Liver (tissue), 8 donors: ENCODE measurements at regions not wholly inside any gene's neighbourhood (a gene's known extent, or its start where the extent isn't known, plus 50 kb on each side); places are given as distances from the start of the nearest gene placed in this dataset.

ENCODE experiments used
- DNase-seq: peaks from one replicate; pipeline ENCODE4 v3.0.0-alpha.2; 2017; ENCODE audit warnings: low spot score
- H3K27ac ChIP-seq, 2 donors: one replicate each; pipeline ENCODE4 v1.7.0; 2013; ENCODE audit warnings: inconsistent platforms in 2 of 2, low read length in 2 of 2, control low read depth in 1 of 2, low read depth in 1 of 2, mild to moderate bottlenecking in 1 of 2
- H3K27me3 ChIP-seq, 4 donors: one replicate each; pipeline versions ENCODE4 v1.6.1 to v1.7.0; 2013; ENCODE audit warnings: low read length in 3 of 4, inconsistent platforms in 1 of 4, mild to moderate bottlenecking in 1 of 4, moderate library complexity in 1 of 4; ENCODE audit not compliant: control insufficient read depth in 4 of 4, insufficient read depth in 4 of 4
- H3K36me3 ChIP-seq, 4 donors: one replicate each; pipeline versions ENCODE4 v1.6.1 to v1.7.0; 2013; ENCODE audit warnings: low read length in 3 of 4, mild to moderate bottlenecking in 3 of 4, low read depth in 1 of 4, moderate library complexity in 1 of 4; ENCODE audit not compliant: control insufficient read depth in 4 of 4, insufficient read depth in 3 of 4
- H3K4me1 ChIP-seq, 4 donors: one replicate each; pipeline versions ENCODE4 v1.6.1 to v1.7.0; 2013; ENCODE audit warnings: low read length in 3 of 4, mild to moderate bottlenecking in 3 of 4, moderate library complexity in 1 of 4; ENCODE audit not compliant: control insufficient read depth in 4 of 4, insufficient read depth in 4 of 4
- H3K4me3 ChIP-seq, 3 donors: one replicate each; pipeline versions ENCODE4 v1.6.1 to v1.7.0; 2013; ENCODE audit warnings: low read length in 3 of 3, control low read depth in 1 of 3, low read depth in 1 of 3, mild to moderate bottlenecking in 1 of 3
- H3K9ac ChIP-seq, 2 donors: one replicate each; pipeline ENCODE4 v1.7.0; 2013; ENCODE audit warnings: low read length in 2 of 2, mild to moderate bottlenecking in 2 of 2, moderate library complexity in 2 of 2, control low read depth in 1 of 2, low read depth in 1 of 2
- H3K9me3 ChIP-seq, 4 donors: one replicate each; pipeline versions ENCODE4 v1.6.1 to v1.7.0; 2013; ENCODE audit warnings: low read length in 3 of 4; ENCODE audit not compliant: control insufficient read depth in 4 of 4
- EGR1 ChIP-seq, 2 donors: IDR thresholded peaks; 2 replicates each; pipeline ENCODE4 v1.6.1; 2016 to 2018; ENCODE audit warnings: antibody characterized with exemption in 2 of 2, low read depth in 2 of 2
- FOXA1 ChIP-seq: IDR thresholded peaks from 2 replicates; pipeline ENCODE4 v1.6.1; 2016; ENCODE audit warnings: antibody characterized with exemption
- FOXA2 ChIP-seq: IDR thresholded peaks from 2 replicates; pipeline ENCODE4 v1.6.1; 2016; ENCODE audit warnings: antibody characterized with exemption
- GABPA ChIP-seq, 2 donors: IDR thresholded peaks in 1 of 2; conservative IDR thresholded peaks in 1 of 2; 2 replicates each; pipeline ENCODE4 v1.6.1; 2016; ENCODE audit warnings: antibody characterized with exemption in 2 of 2, mild to moderate bottlenecking in 1 of 2, moderate library complexity in 1 of 2
- JUND ChIP-seq, 2 donors: IDR thresholded peaks; 2 replicates each; pipeline ENCODE4 v1.6.1; 2016; ENCODE audit warnings: antibody characterized with exemption in 2 of 2
- NR2F2 ChIP-seq: IDR thresholded peaks from 2 replicates; pipeline ENCODE4 v1.6.1; 2016; ENCODE audit warnings: antibody characterized with exemption
- RAD21 ChIP-seq, 2 donors: IDR thresholded peaks; 2 replicates each; pipeline ENCODE4 v1.6.1; 2016; ENCODE audit warnings: antibody characterized with exemption in 2 of 2, mild to moderate bottlenecking in 2 of 2
- SP1 ChIP-seq: IDR thresholded peaks from 2 replicates; pipeline ENCODE4 v1.6.1; 2018; ENCODE audit warnings: antibody characterized with exemption, mild to moderate bottlenecking
- TAF1 ChIP-seq: conservative IDR thresholded peaks from 2 replicates; pipeline ENCODE4 v1.6.1; 2016; ENCODE audit warnings: antibody characterized with exemption, mild to moderate bottlenecking
- YY1 ChIP-seq: IDR thresholded peaks from 2 replicates; pipeline ENCODE4 v1.6.1; 2016; ENCODE audit warnings: antibody characterized with exemption, mild to moderate bottlenecking
- WGBS: extraction: QIAGEN DNeasy Blood & Tissue Kit; methylation state at CpG from one replicate; pipeline ENCODE4 v1.1.7; 2013; 5-methylcytosine and 5-hydroxymethylcytosine counted together
- TF ChIP-seq, protein P1 (sequence below): IDR thresholded peaks from 2 replicates; pipeline ENCODE4 v1.6.1; 2016; ENCODE audit warnings: antibody characterized with exemption
- TF ChIP-seq, protein P2 (sequence below): IDR thresholded peaks from 2 replicates; pipeline ENCODE4 v1.6.1; 2016; ENCODE audit warnings: antibody characterized with exemption, mild to moderate bottlenecking
- TF ChIP-seq, protein P3 (sequence below): fragments of 150-350 bp; IDR thresholded peaks from 2 replicates; pipeline ENCODE4 v1.5.1; 2017; ENCODE audit warnings: improper control_type of control experiment, low read depth, low read length; ENCODE audit not compliant: missing input control
- TF ChIP-seq, protein P4 (sequence below): IDR thresholded peaks from 2 replicates; pipeline ENCODE4 v1.6.1; 2016; ENCODE audit warnings: antibody characterized with exemption
- donor health status: healthy.
- donor health status: healthy.
- donor health status: healthy.
- donor health status: healthy.
- donor health status: healthy.

DNA sequence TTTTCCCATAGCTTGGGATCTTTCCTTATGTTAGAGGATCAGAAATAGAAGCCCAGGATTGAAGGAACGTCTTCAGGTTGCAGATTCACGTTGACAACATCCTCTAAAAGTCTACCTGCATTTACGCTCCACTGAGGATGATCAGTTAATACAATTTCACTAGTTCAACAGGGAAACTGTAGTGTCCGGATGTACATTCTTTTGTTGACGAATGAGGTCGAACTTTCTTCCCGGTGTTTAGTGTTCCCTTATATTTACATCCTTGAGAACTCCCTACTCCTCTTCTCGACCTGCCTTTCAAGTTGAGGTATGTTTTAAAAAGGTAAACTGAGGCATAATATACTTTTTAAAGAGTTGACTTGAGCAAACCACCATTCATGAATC lies 74.8 kb downstream of the SIK1 start (continued):
- no peak for TF ChIP-seq EGR1 (IDR thresholded peaks at IDR 0.05; ENCODE audit: low read depth in 2 of 2)

DNA sequence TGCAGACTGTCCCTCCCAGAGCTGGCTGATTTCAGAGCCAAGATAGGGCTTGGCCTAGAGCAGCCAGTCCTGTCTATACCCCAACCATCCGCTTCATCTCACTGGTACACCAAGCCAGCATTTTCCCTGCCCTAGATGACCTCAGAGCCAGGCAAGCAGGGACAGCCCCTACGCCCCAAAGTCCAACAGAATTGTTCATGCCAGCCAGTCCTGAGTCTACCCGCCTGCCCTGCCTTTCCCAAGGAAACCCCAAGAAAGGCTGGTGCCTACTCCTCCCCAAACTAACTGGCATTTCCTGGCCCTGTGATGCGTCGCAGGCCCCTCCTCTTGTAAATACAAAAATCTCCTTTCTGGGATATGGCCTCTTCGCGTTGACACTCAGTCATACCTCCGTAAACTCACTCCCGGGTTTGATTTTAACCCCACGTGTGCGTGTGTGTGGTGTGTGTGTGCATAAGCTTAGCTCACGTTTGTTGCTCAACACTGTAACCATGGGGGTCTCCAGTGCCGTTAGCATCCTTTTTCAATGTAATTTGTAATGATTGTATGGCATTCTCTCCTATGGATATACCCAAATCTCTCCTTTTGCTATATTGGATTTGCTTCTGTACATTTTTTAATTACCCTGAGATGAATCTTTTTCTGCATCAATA lies 75.3 kb downstream of the SIK1 start:
- DNase-seq, result no peak
- 74% methylated on average over 13 of the region's 13 CpGs for WGBS

DNA sequence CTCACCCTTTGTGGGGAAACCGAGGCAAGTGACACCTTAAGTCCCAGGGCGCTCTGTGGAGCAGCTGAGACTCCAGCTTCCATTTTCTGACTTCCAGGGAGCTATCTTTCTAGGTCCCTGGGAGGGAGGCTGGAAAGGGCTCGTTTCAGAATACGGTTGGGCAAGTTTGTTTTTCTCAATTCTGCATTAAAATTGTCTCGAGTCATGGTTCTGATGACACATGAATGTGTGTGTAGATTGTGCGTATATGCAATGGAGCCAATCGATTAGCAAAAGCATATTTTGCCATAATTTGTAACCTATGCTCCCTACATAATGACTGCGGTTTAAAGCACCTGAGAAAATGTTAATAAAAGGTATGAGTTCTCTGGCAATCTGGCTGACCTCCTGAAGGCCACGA lies 77.3 kb downstream of the SIK1 start:
- no peaks in the 10 kb centered on the region for H3K36me3 ChIP-seq
- 91% methylated on average over 9 of the region's 9 CpGs for WGBS
- TF ChIP-seq SP1, result no peak
- TF ChIP-seq, protein P1, sequence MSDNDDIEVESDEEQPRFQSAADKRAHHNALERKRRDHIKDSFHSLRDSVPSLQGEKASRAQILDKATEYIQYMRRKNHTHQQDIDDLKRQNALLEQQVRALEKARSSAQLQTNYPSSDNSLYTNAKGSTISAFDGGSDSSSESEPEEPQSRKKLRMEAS, result no peak
- TF ChIP-seq JUND (IDR thresholded peaks at IDR 0.05), result no peak
- TF ChIP-seq GABPA (IDR thresholded peaks at IDR 0.05 in 1 of 2, conservative IDR thresholded peaks at IDR 0.05 in 1 of 2), result no peak
- no peak for TF ChIP-seq NR2F2
- TF ChIP-seq, protein P2, sequence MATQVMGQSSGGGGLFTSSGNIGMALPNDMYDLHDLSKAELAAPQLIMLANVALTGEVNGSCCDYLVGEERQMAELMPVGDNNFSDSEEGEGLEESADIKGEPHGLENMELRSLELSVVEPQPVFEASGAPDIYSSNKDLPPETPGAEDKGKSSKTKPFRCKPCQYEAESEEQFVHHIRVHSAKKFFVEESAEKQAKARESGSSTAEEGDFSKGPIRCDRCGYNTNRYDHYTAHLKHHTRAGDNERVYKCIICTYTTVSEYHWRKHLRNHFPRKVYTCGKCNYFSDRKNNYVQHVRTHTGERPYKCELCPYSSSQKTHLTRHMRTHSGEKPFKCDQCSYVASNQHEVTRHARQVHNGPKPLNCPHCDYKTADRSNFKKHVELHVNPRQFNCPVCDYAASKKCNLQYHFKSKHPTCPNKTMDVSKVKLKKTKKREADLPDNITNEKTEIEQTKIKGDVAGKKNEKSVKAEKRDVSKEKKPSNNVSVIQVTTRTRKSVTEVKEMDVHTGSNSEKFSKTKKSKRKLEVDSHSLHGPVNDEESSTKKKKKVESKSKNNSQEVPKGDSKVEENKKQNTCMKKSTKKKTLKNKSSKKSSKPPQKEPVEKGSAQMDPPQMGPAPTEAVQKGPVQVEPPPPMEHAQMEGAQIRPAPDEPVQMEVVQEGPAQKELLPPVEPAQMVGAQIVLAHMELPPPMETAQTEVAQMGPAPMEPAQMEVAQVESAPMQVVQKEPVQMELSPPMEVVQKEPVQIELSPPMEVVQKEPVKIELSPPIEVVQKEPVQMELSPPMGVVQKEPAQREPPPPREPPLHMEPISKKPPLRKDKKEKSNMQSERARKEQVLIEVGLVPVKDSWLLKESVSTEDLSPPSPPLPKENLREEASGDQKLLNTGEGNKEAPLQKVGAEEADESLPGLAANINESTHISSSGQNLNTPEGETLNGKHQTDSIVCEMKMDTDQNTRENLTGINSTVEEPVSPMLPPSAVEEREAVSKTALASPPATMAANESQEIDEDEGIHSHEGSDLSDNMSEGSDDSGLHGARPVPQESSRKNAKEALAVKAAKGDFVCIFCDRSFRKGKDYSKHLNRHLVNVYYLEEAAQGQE, result no peak
- TF ChIP-seq EGR1 (IDR thresholded peaks at IDR 0.05; ENCODE audit: low read depth in 2 of 2), result no peak
- TF ChIP-seq FOXA1, result no peak
- no peak for TF ChIP-seq TAF1
- no peak for TF ChIP-seq FOXA2
- TF ChIP-seq RAD21 (IDR thresholded peaks at IDR 0.05), result no peak
- no peak for TF ChIP-seq YY1
- TF ChIP-seq, protein P3, sequence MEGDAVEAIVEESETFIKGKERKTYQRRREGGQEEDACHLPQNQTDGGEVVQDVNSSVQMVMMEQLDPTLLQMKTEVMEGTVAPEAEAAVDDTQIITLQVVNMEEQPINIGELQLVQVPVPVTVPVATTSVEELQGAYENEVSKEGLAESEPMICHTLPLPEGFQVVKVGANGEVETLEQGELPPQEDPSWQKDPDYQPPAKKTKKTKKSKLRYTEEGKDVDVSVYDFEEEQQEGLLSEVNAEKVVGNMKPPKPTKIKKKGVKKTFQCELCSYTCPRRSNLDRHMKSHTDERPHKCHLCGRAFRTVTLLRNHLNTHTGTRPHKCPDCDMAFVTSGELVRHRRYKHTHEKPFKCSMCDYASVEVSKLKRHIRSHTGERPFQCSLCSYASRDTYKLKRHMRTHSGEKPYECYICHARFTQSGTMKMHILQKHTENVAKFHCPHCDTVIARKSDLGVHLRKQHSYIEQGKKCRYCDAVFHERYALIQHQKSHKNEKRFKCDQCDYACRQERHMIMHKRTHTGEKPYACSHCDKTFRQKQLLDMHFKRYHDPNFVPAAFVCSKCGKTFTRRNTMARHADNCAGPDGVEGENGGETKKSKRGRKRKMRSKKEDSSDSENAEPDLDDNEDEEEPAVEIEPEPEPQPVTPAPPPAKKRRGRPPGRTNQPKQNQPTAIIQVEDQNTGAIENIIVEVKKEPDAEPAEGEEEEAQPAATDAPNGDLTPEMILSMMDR, result no peak

More for the DNA sequence above, 75.3 kb downstream of the SIK1 start:
- Histone ChIP-seq H3K27me3 (no peaks in the 10 kb centered on the region), H3K36me3 (no peaks in the 10 kb centered on the region), H3K4me3 (no peak overlapping the region), H3K9me3 (no peaks in the 10 kb centered on the region), H3K4me1 (peaks cover 0 to 2% (median 0%) of the 10 kb centered on the region in 4 donors), H3K9ac (no peak overlapping the region), H3K27ac (no peak overlapping the region)
- TF ChIP-seq, protein P2, result no peak
- TF ChIP-seq RAD21 (IDR thresholded peaks at IDR 0.05) (no peak), EGR1 (IDR thresholded peaks at IDR 0.05; ENCODE audit: low read depth in 2 of 2) (no peak)
- TF ChIP-seq, protein P3, result no peak
- TF ChIP-seq, protein P4, sequence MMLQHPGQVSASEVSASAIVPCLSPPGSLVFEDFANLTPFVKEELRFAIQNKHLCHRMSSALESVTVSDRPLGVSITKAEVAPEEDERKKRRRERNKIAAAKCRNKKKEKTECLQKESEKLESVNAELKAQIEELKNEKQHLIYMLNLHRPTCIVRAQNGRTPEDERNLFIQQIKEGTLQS, result no peak

More for the DNA sequence above, 77.3 kb downstream of the SIK1 start:
- H3K4me3 ChIP-seq, result no peak overlapping the region
- H3K9ac ChIP-seq, result no peak overlapping the region
- no peaks in the 10 kb centered on the region for H3K27me3 ChIP-seq
- DNase-seq, result no peak
- peaks cover 0 to 2% (median 0%) of the 10 kb centered on the region in 4 donors for H3K4me1 ChIP-seq
- no peaks in the 10 kb centered on the region for H3K9me3 ChIP-seq
- H3K27ac ChIP-seq, result no peak overlapping the region
